ENCODE measurements at regions not wholly inside any gene's neighbourhood (a gene's known extent, or its start where the extent isn't known, plus 50 kb on each side); places are given as distances from the start of the nearest gene placed in this dataset.

GRCh38 chr9:91130796-91131318 is 230.9 kb downstream of the AUH start:
- DNase-seq (ENCODE audit: low read depth): no peak

DNA sequence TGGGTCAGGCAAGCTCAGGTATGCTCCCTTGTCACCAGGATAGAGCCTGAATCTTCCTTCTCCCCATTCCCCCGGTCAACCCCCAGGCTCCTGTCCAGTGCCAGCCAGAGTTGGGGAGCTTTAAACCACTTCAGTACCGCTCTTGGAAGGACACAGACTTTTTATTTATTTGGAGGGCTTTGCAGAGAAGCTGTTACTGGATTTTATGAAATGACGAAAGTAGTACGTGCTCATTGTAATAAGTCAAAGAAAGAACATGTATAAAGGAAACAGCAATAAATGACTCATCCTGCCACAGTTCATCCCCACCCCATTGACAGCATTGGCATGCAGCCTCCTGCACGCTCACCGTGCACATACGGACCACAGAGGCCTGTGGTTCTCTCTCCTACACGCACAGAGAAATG is 230.3 kb downstream of the AUH start:
- no peak for DNase-seq (ENCODE audit: low read depth)

DNA sequence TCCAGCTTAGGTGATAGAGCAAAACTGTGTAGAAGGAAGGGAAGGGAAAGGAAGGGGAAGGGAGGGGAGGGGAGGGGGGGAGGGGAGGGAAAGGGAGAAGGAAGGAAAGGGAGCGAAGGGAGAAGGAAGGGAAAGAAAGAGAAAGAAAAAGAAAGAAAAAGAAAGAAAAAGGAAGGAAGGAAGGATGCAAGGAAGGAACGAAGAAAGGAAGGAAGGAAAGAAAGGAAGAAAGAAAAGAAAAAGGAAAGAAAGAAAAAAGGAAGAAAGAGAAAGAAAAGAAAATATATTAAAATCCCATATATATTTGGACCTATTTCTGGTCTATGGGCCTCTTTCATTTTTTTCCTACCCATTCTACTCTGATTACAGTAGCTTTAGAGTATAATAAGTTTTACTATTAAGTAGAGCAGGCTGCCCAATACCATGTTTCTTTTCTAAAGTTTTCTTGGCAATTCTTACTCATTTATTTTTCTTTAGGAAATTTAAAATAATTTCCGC is 229.1 kb downstream of the AUH start:
- DNase-seq (ENCODE audit: low read depth): no peak

- DNase-seq (ENCODE audit: low read depth): no peak
Observed at GRCh38 chr9:91134608-91135007, 227.1 kb downstream of the AUH start.

DNA sequence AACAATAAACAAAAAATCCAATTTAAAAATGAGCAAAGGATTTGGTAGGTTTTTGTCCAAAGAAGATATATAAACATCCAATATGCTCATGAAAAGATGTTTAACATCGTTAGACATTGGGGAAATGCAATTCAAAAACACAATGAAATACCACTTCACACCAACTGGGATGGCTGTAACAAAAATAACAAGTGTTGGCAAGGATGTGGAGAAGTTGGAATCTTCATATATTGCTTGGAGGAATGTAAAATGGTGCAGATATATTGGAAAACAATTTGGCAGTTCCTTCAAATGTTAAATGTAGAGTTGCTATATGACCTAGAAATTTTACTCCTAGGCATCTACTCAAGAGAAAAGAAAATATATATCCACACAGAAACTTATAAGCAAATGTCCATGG is 224.3 kb downstream of the AUH start:
- DNase-seq (ENCODE audit: low read depth): no peak

DNA sequence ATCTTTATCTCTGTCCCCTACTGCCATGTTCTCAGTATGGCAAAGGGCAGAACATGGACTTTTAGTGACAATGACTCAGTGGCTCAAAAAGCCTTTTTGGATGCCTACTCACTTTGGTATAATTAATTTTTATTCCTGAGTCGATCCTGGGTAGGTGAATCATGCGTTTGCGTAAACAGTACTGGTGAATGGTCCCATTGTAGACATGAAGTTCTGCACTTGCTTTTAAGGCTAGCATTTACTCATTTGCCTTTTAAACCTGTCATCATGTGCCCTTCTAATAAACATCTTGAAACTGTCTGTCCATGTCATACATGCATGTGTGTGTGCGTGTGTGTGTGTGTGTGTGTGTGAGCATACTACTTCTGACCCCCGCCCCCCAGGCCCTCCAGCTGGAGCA is 223.0 kb downstream of the AUH start:
- DNase-seq (ENCODE audit: low read depth): no peak

- no peak for DNase-seq (ENCODE audit: low read depth)
Observed at GRCh38 chr9:91141407-91141965, 220.2 kb downstream of the AUH start.

GRCh38 chr9:91143162-91143561 is 218.6 kb downstream of the AUH start:
- DNase-seq (ENCODE audit: low read depth): no peak

GRCh38 chr9:91143642-91144041 is 218.1 kb downstream of the AUH start:
- no peak for DNase-seq (ENCODE audit: low read depth)

- no peak for DNase-seq (ENCODE audit: low read depth)
Observed at GRCh38 chr9:91144769-91145168, 216.9 kb downstream of the AUH start.

GRCh38 chr9:91145496-91145895 is 216.2 kb downstream of the AUH start:
- no peak for DNase-seq (ENCODE audit: low read depth)

- DNase-seq (ENCODE audit: low read depth): no peak
Observed at GRCh38 chr9:91146391-91147019, 215.2 kb downstream of the AUH start.

DNA sequence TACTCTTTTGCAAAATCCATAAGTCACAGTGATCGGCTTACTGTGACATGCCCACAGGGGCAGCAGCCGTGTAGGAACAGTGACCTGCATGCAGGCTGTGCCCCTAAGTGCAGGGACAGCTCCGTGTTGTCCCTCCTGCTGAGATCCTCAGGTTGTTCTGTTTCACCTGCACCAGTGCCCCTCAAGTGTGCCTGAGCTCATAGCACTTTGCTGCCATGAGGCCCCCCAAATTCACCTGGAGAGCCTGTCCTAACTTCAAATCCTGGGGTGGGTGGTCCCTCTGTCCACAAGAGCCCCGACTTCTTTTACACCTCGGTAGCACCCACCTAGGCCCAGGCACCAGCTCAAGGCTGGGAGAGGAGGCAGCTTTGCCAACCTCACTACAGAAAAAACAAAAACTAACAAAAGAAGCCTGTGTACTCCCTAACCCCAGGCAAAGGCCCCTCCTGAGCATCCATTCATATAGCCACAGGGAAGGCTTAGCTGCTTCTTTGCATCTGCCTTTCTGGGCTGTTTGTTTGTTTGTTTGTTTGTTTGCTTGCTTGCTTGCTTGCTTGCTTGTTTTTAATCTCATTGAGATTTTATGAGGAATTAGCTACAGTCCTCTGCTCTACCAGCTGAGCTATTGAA is 214.5 kb downstream of the AUH start:
- DNase-seq (ENCODE audit: low read depth): no peak

GRCh38 chr9:91148306-91148705 is 213.4 kb downstream of the AUH start:
- DNase-seq (ENCODE audit: low read depth): no peak

GRCh38 chr9:91150273-91150997 is 211.3 kb downstream of the AUH start:
- no peak for DNase-seq (ENCODE audit: low read depth)

GRCh38 chr9:91150998-91151717 is 210.6 kb downstream of the AUH start:
- DNase-seq (ENCODE audit: low read depth): no peak

GRCh38 chr9:91151718-91152095 is 210.0 kb downstream of the AUH start:
- no peak for DNase-seq (ENCODE audit: low read depth)

- no peak for DNase-seq (ENCODE audit: low read depth)
Observed at GRCh38 chr9:91154686-91155085, 207.0 kb downstream of the AUH start.

DNA sequence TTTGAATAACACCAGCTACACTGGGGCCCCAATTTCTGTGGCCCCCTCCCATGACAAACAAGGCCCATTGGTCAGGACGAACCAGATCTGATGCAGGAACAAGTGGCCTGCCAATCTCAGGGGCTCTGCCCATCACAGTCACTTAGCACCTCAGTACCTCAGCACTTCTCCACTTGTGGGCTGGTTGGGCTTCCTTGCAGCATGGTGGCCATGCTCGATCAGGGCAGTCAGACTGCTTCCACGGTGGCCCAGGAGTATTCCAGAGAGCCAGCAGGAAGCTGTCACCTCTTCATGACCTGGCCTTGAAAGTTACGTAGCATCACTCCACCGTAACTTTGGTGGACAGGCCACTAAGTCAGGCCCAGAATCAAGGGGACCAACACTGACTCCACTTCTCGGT is 206.5 kb downstream of the AUH start:
- no peak for DNase-seq (ENCODE audit: low read depth)

- DNase-seq (ENCODE audit: low read depth): no peak
Observed at GRCh38 chr9:91155746-91156376, 205.9 kb downstream of the AUH start.

DNA sequence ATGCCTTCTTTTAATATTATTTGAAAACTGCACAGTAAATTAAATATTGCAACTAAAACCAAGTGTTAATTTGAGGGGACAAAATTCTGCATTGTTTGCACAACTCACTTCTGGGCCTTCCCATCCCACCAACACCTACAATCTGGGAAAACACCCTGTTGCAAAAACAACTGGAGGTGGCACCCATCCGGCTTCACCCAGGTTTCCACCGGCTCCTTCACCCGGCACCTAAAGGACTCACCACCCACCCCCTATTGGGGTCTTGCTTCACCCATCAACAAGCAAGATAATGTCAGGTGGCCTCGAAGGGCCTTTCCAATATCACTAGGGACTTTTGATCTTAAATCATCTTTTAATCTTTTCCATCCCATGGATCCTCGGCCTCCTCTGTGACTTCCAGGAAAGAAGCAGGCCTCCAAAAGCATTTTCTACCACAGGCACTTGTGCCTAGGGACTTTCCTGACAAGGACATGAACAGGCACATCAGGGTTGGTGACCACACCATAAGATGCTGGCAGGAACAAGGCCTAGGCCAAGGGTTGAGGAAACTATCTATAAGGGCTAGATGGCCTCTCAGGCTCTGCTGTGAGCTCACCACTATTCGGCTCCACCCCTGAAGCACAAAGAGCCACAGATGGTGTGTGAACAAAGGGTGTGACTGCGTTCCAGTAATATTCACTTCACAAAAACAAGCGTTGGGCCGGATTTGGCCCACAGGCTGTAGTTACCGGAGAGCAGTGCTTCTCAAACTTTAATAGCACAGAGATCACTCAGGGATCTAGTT is 205.1 kb downstream of the AUH start:
- no peak for DNase-seq (ENCODE audit: low read depth)

All from T follicular helper cell (primary cell).